Stimulated activated memory B cell treated with anti-CD40 and anti-IgM and Interleukin-4, amounts not matched to agents 10 μg/mL and 1 μg/mL and 100 μg/mL, for 72 hours (primary cell): ENCODE measurements at regions not wholly inside any gene's neighbourhood (a gene's known extent, or its start where the extent isn't known, plus 50 kb on each side); places are given as distances from the start of the nearest gene placed in this dataset.

Experiments used
- ATAC-seq: fragments of 150-1000 bp; cut with Tn5 transposase; 2 replicates; pipeline ENCODE4 v1.10.0; 2021
- H3K27ac Mint-ChIP-seq: one replicate; pipeline ENCODE4 v1.8.0; 2022; ENCODE audit warnings: mild to moderate bottlenecking, mixed read lengths
- H3K27me3 Mint-ChIP-seq: one replicate; pipeline ENCODE4 v1.8.0; 2022; ENCODE audit warnings: mixed read lengths
- H3K36me3 Mint-ChIP-seq: one replicate; pipeline ENCODE4 v1.8.0; 2022; ENCODE audit warnings: mixed read lengths
- H3K4me1 Mint-ChIP-seq: one replicate; pipeline ENCODE4 v1.8.0; 2022; ENCODE audit warnings: mixed read lengths
- H3K4me3 Mint-ChIP-seq: one replicate; pipeline ENCODE4 v1.8.0; 2022; ENCODE audit warnings: mild to moderate bottlenecking, moderate library complexity, mixed read lengths
- H3K9me3 Mint-ChIP-seq: one replicate; pipeline ENCODE4 v1.8.0; 2022; ENCODE audit warnings: mixed read lengths

GRCh38 chr4:12884846-12885796, 599.0 kb downstream of the RAB28 start:
- ATAC-seq: no peak
- peaks cover 6% of the 10 kb centered on the region for H3K9me3 Mint-ChIP-seq
- no peaks in the 10 kb centered on the region for H3K27me3 Mint-ChIP-seq
- H3K4me1 Mint-ChIP-seq: no peaks in the 10 kb centered on the region
- H3K36me3 Mint-ChIP-seq: no peaks in the 10 kb centered on the region
- H3K27ac Mint-ChIP-seq: no peak overlapping the region
- H3K4me3 Mint-ChIP-seq: no peak overlapping the region

DNA sequence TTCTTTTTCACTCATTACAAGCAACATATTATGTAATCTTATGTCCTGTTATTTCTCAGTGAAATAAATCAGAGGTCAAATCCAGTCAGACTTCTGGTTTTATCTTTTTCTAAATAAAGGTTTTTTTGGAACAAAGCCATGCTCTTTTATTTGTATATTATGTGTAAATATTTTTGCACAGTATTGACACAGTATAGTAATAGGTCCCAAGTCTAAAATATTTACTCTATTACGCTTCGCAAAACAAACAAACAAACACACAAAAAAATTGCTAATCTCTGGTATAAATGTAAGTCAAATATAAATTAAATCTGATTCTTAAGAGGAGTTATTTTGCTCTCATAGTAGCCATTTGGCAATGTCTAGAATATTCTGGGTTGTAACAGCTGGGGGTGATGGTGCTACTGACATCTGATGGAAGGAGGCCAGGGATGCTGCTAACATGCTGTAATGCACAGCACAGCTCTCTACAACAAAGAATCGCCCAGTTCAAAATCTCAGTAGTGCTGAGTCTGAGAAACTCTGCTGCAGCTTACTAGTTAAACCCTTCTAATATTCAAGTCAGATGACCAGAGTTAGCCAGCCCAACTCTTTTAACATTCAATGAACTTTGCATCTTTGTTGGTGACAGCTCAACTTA, 602.1 kb downstream of the RAB28 start:
- H3K27ac Mint-ChIP-seq: no peak overlapping the region
- H3K4me3 Mint-ChIP-seq: no peak overlapping the region
- no peaks in the 10 kb centered on the region for H3K27me3 Mint-ChIP-seq
- no peak for ATAC-seq
- H3K9me3 Mint-ChIP-seq: no peaks in the 10 kb centered on the region
- H3K36me3 Mint-ChIP-seq: no peaks in the 10 kb centered on the region
- no peaks in the 10 kb centered on the region for H3K4me1 Mint-ChIP-seq

GRCh38 chr4:12880844-12881243, 603.3 kb downstream of the RAB28 start:
- no peak for ATAC-seq
- no peak overlapping the region for H3K27ac Mint-ChIP-seq
- no peak overlapping the region for H3K4me3 Mint-ChIP-seq
- H3K4me1 Mint-ChIP-seq: no peaks in the 10 kb centered on the region
- peaks cover 4% of the 10 kb centered on the region for H3K36me3 Mint-ChIP-seq
- H3K27me3 Mint-ChIP-seq: no peaks in the 10 kb centered on the region
- peaks cover 6% of the 10 kb centered on the region for H3K9me3 Mint-ChIP-seq

DNA sequence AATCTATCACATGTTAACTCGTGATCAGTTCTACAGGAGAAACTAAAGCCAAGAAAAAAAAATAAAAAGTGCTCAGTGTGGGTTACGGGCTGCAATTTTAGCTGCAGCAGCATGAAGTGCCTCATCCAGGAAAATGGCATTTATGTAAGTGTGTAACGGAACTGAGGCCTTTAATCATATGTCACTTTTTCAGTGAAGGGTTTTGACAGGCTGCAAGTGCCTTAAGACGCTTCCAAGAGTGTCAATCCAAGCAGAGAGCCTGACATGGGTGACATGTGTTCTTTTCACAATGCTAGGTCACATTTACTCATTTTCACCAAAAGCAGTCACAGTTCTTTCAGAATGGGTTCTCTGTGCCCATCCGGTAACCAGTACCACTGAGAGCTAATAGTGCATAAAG, 604.6 kb downstream of the RAB28 start:
- H3K4me3 Mint-ChIP-seq: no peak overlapping the region
- no peak overlapping the region for H3K27ac Mint-ChIP-seq
- peaks cover 4% of the 10 kb centered on the region for H3K36me3 Mint-ChIP-seq
- peaks cover 6% of the 10 kb centered on the region for H3K9me3 Mint-ChIP-seq
- H3K27me3 Mint-ChIP-seq: no peaks in the 10 kb centered on the region
- H3K4me1 Mint-ChIP-seq: no peaks in the 10 kb centered on the region
- no peak for ATAC-seq

DNA sequence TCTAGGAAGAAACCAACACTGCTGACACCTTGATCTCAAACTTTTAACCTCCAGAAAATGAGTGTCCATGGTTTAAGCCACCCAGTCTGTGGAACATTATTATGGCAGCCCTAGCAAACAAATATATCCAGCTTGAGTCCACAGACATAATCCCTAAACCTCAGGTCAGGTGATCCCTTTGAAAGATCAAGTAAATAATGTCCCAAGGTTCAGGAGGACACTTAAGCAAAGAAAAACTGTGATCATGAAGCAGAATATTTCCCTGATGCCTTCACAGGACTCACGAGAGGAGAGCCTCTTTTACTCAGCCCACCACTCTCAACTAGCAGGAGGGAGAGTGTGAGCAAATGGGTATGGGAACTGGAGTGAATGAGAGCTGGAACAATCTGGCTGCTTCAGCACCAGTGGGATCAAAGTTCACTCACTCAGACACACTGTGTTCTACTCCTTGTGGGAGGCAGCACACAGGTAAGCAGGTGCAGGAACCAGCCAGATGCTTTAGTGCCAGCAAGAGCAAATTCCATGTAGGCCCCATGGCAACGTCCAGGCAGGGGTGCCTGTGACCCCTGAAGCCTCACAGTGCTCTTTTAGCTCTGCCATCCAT, 608.4 kb downstream of the RAB28 start:
- Mint-ChIP-seq H3K27me3 (no peaks in the 10 kb centered on the region), H3K4me1 (no peaks in the 10 kb centered on the region), H3K9me3 (peaks cover 6% of the 10 kb centered on the region), H3K36me3 (peaks cover 4% of the 10 kb centered on the region), H3K4me3 (no peak overlapping the region), H3K27ac (no peak overlapping the region)
- no peak for ATAC-seq

- ATAC-seq: no peak
- H3K4me3 Mint-ChIP-seq: no peak overlapping the region
- peaks cover 4% of the 10 kb centered on the region for H3K36me3 Mint-ChIP-seq
- peaks cover 9% of the 10 kb centered on the region for H3K9me3 Mint-ChIP-seq
- no peaks in the 10 kb centered on the region for H3K27me3 Mint-ChIP-seq
- no peak overlapping the region for H3K27ac Mint-ChIP-seq
- H3K4me1 Mint-ChIP-seq: no peaks in the 10 kb centered on the region
Observed at GRCh38 chr4:12873351-12873750, 610.8 kb downstream of the RAB28 start.

DNA sequence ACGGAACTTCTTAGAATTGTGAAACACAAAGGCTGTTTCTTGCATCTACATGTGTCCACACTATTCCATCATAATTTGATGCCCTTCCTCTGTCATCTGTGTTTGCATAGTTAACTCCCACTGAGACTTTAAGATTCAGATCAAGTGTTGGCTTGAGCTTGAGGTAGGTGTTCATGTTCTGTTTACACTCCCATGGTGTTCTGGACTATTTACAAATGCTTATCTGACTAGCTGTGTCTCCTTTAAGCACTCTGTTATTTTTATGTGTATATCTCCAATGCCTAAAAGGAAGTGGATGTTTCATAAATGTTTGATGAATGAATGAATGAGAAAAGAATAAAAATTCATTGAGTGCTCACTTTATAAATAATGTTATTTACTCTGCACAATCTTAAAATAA, 622.7 kb downstream of the RAB28 start:
- Mint-ChIP-seq H3K9me3 (no peaks in the 10 kb centered on the region), H3K36me3 (no peaks in the 10 kb centered on the region), H3K4me1 (no peaks in the 10 kb centered on the region), H3K27me3 (peaks cover 16% of the 10 kb centered on the region), H3K4me3 (no peak overlapping the region), H3K27ac (no peak overlapping the region)
- ATAC-seq: no peak

- Mint-ChIP-seq H3K4me1 (no peaks in the 10 kb centered on the region), H3K27ac (no peak overlapping the region), H3K27me3 (no peaks in the 10 kb centered on the region), H3K9me3 (no peaks in the 10 kb centered on the region), H3K4me3 (no peak overlapping the region), H3K36me3 (no peaks in the 10 kb centered on the region)
- ATAC-seq: no peak
Observed at GRCh38 chr4:12852338-12853307, 631.5 kb downstream of the RAB28 start.

- no peak for ATAC-seq
- Mint-ChIP-seq H3K9me3 (no peaks in the 10 kb centered on the region), H3K4me3 (no peak overlapping the region), H3K27me3 (no peaks in the 10 kb centered on the region), H3K4me1 (no peaks in the 10 kb centered on the region), H3K27ac (no peak overlapping the region), H3K36me3 (no peaks in the 10 kb centered on the region)
Observed at GRCh38 chr4:12846368-12846767, 637.8 kb downstream of the RAB28 start.

DNA sequence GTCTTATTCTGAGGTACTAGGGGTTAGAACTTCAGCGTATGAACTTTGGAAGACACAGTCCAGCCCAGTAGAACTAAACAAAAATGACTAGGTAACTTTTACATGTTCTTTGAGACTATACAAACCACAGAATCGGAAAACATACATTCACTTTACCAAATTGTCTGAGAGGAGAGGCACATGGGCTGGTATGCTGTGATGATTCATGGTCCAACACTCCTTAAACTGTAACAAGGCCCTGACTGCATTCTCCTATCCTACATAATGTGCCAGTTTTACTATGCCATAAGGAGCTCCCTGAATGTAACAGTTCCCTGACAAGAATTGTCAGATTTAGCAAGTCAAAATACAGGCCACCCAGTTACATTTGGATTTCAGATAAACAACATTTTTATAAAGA, 640.0 kb downstream of the RAB28 start:
- Mint-ChIP-seq H3K9me3 (no peaks in the 10 kb centered on the region), H3K27me3 (peaks cover 8% of the 10 kb centered on the region), H3K4me1 (no peaks in the 10 kb centered on the region), H3K36me3 (no peaks in the 10 kb centered on the region), H3K4me3 (no peak overlapping the region), H3K27ac (no peak overlapping the region)
- no peak for ATAC-seq

DNA sequence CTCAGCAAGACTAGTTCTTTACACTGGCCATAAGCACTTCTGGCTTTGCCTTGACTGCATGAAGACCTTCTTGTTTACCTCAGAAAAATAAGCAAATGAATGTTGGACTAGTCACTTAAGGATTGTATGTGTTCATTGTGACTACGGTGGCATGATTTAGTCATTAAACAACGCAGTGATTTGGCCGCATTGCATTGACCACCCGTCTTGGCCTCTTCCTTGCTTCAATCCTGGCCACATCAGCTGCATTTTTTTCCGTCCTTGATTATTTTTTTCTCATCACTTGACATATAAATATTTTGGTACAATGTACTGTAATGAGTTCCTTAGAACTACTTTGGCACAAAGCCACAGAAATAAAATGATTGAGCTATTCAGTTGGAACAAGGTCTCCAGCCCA, 656.2 kb downstream of the RAB28 start:
- no peaks in the 10 kb centered on the region for H3K27me3 Mint-ChIP-seq
- no peaks in the 10 kb centered on the region for H3K4me1 Mint-ChIP-seq
- no peak overlapping the region for H3K27ac Mint-ChIP-seq
- no peaks in the 10 kb centered on the region for H3K9me3 Mint-ChIP-seq
- H3K4me3 Mint-ChIP-seq: no peak overlapping the region
- no peak for ATAC-seq
- H3K36me3 Mint-ChIP-seq: no peaks in the 10 kb centered on the region

GRCh38 chr4:12791536-12791935, 692.6 kb downstream of the RAB28 start:
- Mint-ChIP-seq H3K36me3 (no peaks in the 10 kb centered on the region), H3K27me3 (no peaks in the 10 kb centered on the region), H3K27ac (no peak overlapping the region), H3K9me3 (peaks cover 6% of the 10 kb centered on the region), H3K4me1 (no peaks in the 10 kb centered on the region), H3K4me3 (no peak overlapping the region)
- no peak for ATAC-seq

GRCh38 chr4:12787261-12787660, 696.9 kb downstream of the RAB28 start:
- Mint-ChIP-seq H3K27ac (no peak overlapping the region), H3K4me3 (no peak overlapping the region), H3K9me3 (peaks cover 6% of the 10 kb centered on the region), H3K4me1 (no peaks in the 10 kb centered on the region), H3K36me3 (no peaks in the 10 kb centered on the region), H3K27me3 (no peaks in the 10 kb centered on the region)
- no peak for ATAC-seq

DNA sequence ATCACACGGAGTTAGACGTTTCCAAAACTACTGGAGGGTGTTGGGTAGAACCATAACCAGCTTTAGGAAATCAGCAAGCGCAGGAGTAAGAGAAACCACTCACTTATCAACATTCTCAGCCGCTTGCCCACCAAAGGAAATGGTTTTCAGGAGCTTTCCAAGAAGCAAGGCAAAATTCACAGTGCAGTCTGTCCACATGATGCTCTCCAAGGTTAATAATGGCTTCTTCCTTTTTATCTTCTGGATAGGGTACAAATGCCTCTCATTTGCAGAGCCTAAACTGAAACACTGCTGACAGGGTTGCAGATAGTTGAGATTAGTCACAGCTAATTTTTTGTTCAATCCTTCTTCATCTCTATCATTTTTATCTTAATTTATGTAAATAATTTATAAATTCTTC, 705.4 kb downstream of the RAB28 start:
- ATAC-seq: no peak
- H3K9me3 Mint-ChIP-seq: no peaks in the 10 kb centered on the region
- H3K27me3 Mint-ChIP-seq: no peaks in the 10 kb centered on the region
- H3K4me1 Mint-ChIP-seq: no peaks in the 10 kb centered on the region
- no peak overlapping the region for H3K4me3 Mint-ChIP-seq
- H3K27ac Mint-ChIP-seq: no peak overlapping the region
- H3K36me3 Mint-ChIP-seq: no peaks in the 10 kb centered on the region

GRCh38 chr4:12778191-12778590, 705.9 kb downstream of the RAB28 start:
- Mint-ChIP-seq H3K27ac (no peak overlapping the region), H3K36me3 (no peaks in the 10 kb centered on the region), H3K4me3 (no peak overlapping the region), H3K27me3 (no peaks in the 10 kb centered on the region), H3K4me1 (no peaks in the 10 kb centered on the region), H3K9me3 (no peaks in the 10 kb centered on the region)
- ATAC-seq: no peak
